ELF-1 (cell line): ENCODE measurements at regions not wholly inside any gene's neighbourhood (a gene's known extent, or its start where the extent isn't known, plus 50 kb on each side); places are given as distances from the start of the nearest gene placed in this dataset.
"Not testable (repeated sequence)": the region's sequence is repeated elsewhere in the genome, so short reads cannot be mapped to it uniquely, and the experiment has no call there.

Experiments
- DNase-seq: peaks from one replicate; pipeline ENCODE4 v3.0.0-alpha.2; 2016; ENCODE audit warnings: low read depth, low spot score

DNA sequence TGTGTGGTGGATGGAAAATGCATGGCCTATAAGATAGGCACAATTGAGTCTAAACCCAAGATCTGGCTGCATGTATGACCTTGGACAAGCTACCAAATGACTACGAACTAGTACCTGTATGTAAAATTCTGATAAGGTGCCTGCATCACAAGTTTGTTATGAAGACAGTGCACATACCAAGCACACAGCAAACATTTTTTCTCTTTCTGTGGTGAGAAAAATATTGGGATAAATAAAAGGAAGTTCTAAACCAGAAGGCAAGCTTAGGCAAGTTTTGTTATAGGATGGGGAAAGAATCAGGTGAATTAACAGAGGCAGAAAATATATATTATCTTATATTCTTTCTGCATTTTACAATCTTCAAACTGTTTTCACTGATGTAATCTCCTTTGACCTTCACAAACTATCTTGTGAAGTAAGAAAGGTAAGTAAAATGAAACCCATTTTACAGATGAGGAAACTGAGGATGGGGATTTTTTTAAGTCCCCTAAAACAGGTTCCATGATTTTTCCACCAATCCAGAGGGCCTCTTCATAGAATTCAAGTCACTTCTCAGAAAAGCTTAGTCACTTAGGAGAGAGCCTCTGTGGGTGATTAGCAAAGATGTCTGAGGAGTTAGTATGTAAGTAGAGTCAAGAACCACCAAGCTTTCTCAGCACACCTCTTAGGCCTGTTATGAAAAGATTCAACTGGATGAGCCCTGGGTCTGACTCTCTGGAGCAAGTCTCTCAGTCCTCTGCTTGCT is 132.0 kb upstream of the RAP1B start:
- no peak for DNase-seq

GRCh38 chr12:68479261-68479895 is 131.3 kb upstream of the RAP1B start:
- DNase-seq, result no peak

DNA sequence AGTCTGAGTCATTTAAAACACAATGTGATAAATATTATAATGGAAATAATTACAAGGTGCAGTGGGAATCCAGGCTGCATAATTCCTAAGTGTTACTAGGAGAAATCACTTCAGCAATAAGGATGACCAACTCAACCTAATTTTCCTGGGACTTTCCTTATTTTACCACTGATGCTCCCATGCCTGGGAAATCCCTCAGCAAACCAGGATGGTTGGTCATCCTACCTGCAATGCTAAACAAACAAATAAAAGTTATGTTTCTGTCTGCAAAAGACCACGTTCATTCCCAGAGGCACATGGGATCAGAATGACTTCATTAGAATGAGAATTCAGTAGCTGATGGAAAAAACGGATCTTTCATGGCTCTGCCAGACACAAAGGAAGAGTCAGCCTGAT is 130.8 kb upstream of the RAP1B start:
- DNase-seq, result no peak

- peak; percentile 35 for DNase-seq
These were observed 130.2 kb upstream of the RAP1B start for GRCh38 chr12:68480526-68480925.

DNA sequence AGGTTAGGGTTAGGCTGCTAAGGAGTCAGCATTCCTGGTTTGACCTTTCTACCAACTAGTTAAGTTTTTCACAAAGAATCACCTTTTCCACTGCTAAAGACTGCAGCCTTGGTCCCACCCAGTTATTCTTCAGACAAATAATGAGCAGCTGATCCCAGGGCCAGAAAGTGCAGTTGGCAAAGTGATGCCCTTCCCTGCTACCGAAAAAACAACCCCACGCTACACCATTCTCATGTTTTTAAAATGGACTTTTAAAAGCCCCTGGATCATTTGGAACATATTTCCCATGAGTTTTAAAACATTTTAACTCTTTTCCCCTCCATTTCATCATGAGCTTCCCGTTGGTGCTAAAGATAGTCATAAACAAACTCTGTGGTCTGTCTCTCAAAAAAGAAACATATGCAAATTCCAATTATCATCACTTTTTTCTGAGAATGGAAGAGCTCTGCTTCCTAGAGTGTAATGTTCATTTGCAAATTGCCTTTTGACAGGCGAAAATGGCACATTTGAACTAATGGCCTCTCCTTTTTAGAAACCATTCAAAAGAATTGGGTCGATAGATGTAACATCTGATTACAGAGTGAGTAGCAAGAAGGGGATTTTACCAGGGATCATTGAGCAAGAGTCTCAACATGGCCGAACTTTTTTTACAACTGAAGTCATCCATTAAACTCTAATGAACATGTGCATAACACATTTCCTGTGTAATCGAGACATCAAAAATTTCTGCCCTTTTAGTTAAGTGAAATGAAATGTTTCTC is 129.3 kb upstream of the RAP1B start:
- DNase-seq, result no peak

DNA sequence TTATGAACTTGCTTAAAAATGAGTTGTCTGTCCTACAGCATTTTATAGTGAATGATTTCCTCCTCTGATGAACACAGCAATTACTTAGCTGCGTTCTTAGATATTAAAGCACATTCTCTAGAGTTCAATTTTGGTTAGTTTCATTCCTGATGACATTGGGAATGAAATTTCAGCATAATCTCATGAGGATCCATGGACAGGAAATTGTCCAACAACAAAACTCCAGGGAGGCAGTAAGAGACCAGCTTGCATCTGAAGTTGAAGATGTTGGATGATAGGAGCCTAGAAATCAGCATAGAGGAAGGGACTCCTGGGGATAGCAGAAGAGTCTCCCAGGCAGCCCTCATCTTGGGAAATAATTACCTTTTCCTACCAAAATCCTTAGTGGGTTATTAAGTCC is 128.7 kb upstream of the RAP1B start:
- DNase-seq, result no peak

- DNase-seq, result no peak
These were observed 128.0 kb upstream of the RAP1B start for GRCh38 chr12:68482660-68483059.

DNA sequence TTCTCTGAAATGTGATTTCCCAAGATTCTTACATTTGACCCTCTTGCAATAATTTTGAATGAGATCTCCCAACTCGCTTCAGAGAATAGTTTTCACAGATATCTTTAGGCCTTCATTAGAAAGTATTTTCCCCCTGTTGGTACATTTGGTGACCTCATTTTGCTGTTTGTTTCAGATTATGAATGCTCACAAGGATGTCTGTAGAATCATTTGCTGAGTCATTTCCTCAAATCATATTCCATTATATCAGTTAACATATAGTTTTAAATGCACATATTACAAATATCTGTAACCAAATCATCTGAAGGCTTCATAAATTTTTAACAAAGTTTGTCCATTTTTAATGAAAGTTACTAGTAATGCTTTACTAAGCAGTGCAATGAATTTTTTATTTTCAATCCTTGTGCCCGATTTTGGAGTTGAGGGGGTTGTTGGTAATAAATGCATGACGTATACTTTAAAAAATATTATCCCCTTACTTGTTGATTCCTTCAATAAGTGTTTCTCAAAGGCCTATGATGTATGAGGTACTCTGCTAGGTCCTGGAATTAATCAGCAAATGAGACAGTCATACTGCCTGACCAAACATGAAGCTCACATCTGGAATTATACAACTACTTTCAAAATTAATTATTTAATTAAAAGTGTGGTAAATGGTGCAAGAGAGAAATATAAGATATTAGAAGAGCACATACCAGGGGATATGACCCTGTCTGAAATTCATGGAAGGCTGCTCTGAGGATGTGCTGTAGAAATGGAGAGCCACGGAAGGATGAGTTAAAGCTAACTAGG is 126.9 kb upstream of the RAP1B start:
- no peak for DNase-seq

- DNase-seq, result not testable (repeated sequence)
These were observed 126.1 kb upstream of the RAP1B start for GRCh38 chr12:68484578-68484977.

- not testable (repeated sequence) for DNase-seq
These were observed 124.2 kb upstream of the RAP1B start for GRCh38 chr12:68486449-68486848.

- peak; percentile 24 for DNase-seq
These were observed 122.9 kb upstream of the RAP1B start for GRCh38 chr12:68487721-68488309.

GRCh38 chr12:68489273-68489672 is 121.4 kb upstream of the RAP1B start:
- DNase-seq, result no peak

GRCh38 chr12:68490476-68490875 is 120.2 kb upstream of the RAP1B start:
- no peak for DNase-seq

DNA sequence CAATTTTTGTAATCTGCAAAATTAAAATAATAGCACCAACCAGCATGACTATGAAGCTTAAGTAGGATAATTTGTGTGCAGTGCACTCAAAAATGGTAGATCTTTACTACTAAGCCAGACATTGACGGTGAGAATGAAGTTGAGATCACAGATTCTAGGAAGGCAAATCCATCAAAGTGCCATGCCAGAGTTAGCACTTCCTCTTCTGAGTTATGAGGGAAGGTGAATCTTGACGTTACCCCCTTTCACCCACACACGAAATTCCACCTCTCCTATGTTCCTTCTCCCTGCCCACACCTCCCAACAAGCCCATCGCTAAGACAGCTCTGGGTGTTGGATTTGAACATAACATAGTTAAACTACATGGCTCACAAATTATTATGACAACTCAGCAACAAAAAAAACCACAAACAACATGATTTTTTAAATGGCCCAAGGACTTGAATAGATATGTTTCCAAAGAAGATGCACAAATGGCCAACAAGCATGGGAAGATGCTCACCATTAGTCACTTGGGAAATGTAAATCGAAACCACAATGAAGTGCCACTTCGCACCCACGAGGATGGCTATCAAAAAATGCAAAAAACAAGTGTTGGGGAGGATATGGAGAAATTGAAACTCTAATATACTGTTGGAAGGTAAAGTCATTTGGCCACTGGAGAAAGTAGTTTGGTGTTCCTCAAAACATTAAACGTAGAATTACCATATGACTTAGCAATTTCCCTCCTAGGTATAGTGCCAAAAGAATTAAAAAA is 119.3 kb upstream of the RAP1B start:
- no peak for DNase-seq

DNA sequence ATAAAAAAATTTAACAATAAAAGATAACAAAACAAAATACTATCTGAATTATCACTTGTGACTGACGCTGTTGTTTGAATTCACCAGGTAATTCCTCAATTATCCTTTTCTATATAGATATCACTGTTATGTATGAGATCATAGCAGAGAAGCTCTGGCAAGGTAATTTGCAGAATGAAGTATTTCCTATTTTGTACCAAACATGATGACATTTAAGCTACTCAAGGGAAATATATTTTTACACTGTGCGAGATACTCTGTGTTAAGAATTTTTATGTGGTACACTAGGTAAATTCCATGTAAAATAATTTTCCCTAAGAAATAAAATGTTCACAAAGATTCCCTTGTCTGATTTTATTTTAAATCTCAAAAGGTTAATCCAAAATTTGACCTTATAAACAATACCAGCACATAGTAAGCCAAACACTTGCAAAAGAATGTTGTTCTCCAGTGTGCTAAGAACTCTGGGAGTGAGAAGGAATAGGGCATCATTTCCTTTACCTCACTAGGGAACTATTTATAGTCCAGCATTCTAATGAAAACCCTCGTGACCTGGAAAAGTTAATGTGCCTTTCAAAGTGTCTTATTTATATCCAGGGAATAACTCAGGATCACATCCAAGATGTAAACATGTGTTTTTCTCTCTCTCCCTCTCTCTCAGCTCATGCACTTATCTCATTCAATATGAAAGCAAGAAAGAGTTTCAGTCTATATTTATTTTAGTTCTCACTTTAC is 115.2 kb upstream of the RAP1B start:
- DNase-seq, result no peak

GRCh38 chr12:68497107-68497506 is 113.6 kb upstream of the RAP1B start:
- no peak for DNase-seq

DNA sequence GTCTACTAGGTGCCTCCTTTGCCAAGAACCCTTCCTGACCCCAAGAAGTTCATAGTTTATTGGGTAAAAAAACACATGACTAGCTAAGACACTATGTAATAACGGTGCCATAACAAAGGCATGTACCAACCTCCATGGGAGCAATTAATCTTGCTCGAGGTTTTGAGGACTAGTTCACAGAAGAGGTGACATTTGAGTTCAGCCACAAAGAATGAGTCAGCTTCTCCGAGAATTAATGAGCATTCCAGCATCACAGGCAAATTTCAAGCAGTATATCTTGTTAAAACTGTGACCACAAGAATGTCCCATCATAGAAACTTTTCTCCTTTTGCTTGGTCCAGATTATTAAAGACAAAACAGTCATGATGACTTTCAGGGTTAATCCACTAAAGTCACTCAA is 113.0 kb upstream of the RAP1B start:
- DNase-seq, result no peak

- no peak for DNase-seq
These were observed 112.0 kb upstream of the RAP1B start for GRCh38 chr12:68498736-68499135.

DNA sequence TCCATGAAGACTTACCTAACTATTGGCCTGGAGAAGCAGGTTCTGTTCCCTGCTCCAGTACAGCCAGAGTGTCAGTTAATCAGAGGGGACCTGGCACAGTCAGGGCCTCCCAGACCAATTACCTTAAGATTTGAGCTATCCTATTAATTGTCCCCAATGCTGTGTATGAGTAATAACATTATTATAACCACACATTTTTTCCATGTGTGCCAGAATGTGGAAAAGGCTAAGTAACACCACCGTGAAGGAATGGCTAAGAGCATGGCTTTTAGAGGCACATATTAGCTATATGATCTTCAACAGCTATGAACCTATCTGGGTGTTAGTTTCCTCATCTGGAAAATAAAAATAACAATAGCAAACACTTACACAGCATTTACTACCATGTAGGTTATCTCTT is 111.1 kb upstream of the RAP1B start:
- no peak for DNase-seq

- DNase-seq, result no peak
These were observed 109.5 kb upstream of the RAP1B start for GRCh38 chr12:68501226-68501625.
